SK-N-SH treated with all-trans-retinoic acid at 6 μM for 48 hours (cell line): ENCODE measurements at regions not wholly inside any gene's neighbourhood (a gene's known extent, or its start where the extent isn't known, plus 50 kb on each side); places are given as distances from the start of the nearest gene placed in this dataset.

Experiments
- ATAC-seq: fragments of 200-7000 bp; cut with Tn5 transposase; 3 replicates; pipeline ENCODE4 v1.9.1; 2020; ENCODE audit warnings: mild to moderate bottlenecking, moderate library complexity
- ARNTL ChIP-seq: fragments of 450-650 bp; formaldehyde crosslinking; IDR thresholded peaks from 2 replicates; pipeline ENCODE4 v1.5.0; 2020; ENCODE audit warnings: low read depth, mild to moderate bottlenecking, moderate library complexity, borderline replicate concordance
- BACH2 ChIP-seq: fragments of 250-450 bp; sonication (Bioruptor Pico); IDR thresholded peaks from 2 replicates; pipeline ENCODE4 v1.9.0; 2021; ENCODE audit warnings: mild to moderate bottlenecking, borderline replicate concordance
- CSDC2 ChIP-seq: fragments of 250-450 bp; sonication (Bioruptor Pico); IDR thresholded peaks from 2 replicates; pipeline ENCODE4 v1.5.0; 2020; ENCODE audit warnings: mild to moderate bottlenecking, moderate library complexity
- ESRRG ChIP-seq: fragments of 250-450 bp; sonication (Bioruptor Pico); IDR thresholded peaks from 2 replicates; pipeline ENCODE4 v1.6.1; 2021; ENCODE audit warnings: mild to moderate bottlenecking
- ISL1 ChIP-seq: fragments of 250-450 bp; sonication (Bioruptor Pico); IDR thresholded peaks from 2 replicates; pipeline ENCODE4 v2.1.2; 2022; ENCODE audit warnings: mild to moderate bottlenecking, moderate library complexity
- OSR1 ChIP-seq: fragments of 250-450 bp; sonication (Bioruptor Pico); IDR thresholded peaks from 2 replicates; pipeline ENCODE4 v1.8.0; 2022; ENCODE audit warnings: moderate library complexity, mild to moderate bottlenecking, inconsistent platforms
- PPARA ChIP-seq: fragments of 250-450 bp; sonication (Bioruptor Pico); IDR thresholded peaks from 2 replicates; pipeline ENCODE4 v1.5.0; 2020; ENCODE audit warnings: mild to moderate bottlenecking, borderline replicate concordance
- RARB ChIP-seq: fragments of 250-450 bp; sonication (Bioruptor Pico); IDR thresholded peaks from 2 replicates; pipeline ENCODE4 v1.8.0; 2021; ENCODE audit warnings: mild to moderate bottlenecking, moderate library complexity
- SNAI2 ChIP-seq: fragments of 250-450 bp; sonication (Bioruptor Pico); IDR thresholded peaks from 2 replicates; pipeline ENCODE4 v1.5.0; 2020; ENCODE audit warnings: mild to moderate bottlenecking, moderate library complexity
- TCF4 ChIP-seq: fragments of 250-450 bp; sonication (Bioruptor Pico); IDR thresholded peaks from 2 replicates; pipeline ENCODE4 v1.8.0; 2021; ENCODE audit warnings: mild to moderate bottlenecking, moderate library complexity, borderline replicate concordance
- TOX ChIP-seq: fragments of 250-450 bp; sonication (Bioruptor Pico); IDR thresholded peaks from 2 replicates; pipeline ENCODE4 v1.8.0; 2021; ENCODE audit warnings: mild to moderate bottlenecking, moderate library complexity, borderline replicate concordance
- TSHZ2 ChIP-seq: fragments of 250-450 bp; sonication (Bioruptor Pico); IDR thresholded peaks from 2 replicates; pipeline ENCODE4 v1.5.0; 2020; ENCODE audit warnings: mild to moderate bottlenecking, moderate library complexity
- ZC3H10 ChIP-seq: fragments of 250-450 bp; sonication (Bioruptor Pico); IDR thresholded peaks from 2 replicates; pipeline ENCODE4 v1.5.1; 2021; ENCODE audit warnings: mild to moderate bottlenecking, moderate library complexity
- ZFP3 ChIP-seq: fragments of 250-450 bp; sonication (Bioruptor Pico); IDR thresholded peaks from 2 replicates; pipeline ENCODE4 v1.5.0; 2020; ENCODE audit warnings: mild to moderate bottlenecking, moderate library complexity
- ZFP30 ChIP-seq: fragments of 450-650 bp; formaldehyde crosslinking; IDR thresholded peaks from 2 replicates; pipeline ENCODE4 v1.5.0; 2022; ENCODE audit warnings: mild to moderate bottlenecking, moderate library complexity
- ZNF565 ChIP-seq: fragments of 450-650 bp; formaldehyde crosslinking; conservative IDR thresholded peaks from 2 replicates; pipeline ENCODE4 v1.5.0; 2020; ENCODE audit warnings: low read depth, mild to moderate bottlenecking, moderate library complexity
- ZNF8 ChIP-seq: fragments of 450-650 bp; formaldehyde crosslinking; IDR thresholded peaks from 2 replicates; pipeline ENCODE4 v1.5.0; 2020; ENCODE audit warnings: mild to moderate bottlenecking, moderate library complexity
- TF ChIP-seq, protein P1 (sequence below): fragments of 250-450 bp; sonication (Bioruptor Pico); IDR thresholded peaks from 2 replicates; pipeline ENCODE4 v1.8.0; 2021; ENCODE audit warnings: low read depth, mild to moderate bottlenecking, moderate library complexity, borderline replicate concordance
- TF ChIP-seq, protein P2 (sequence below): fragments of 250-450 bp; sonication (Bioruptor Pico); IDR thresholded peaks from 2 replicates; pipeline ENCODE4 v1.5.1; 2021; ENCODE audit warnings: mild to moderate bottlenecking, moderate library complexity
- TF ChIP-seq, protein P3 (sequence below): fragments of 250-450 bp; sonication (Bioruptor Pico); IDR thresholded peaks from 2 replicates; pipeline ENCODE4 v1.5.1; 2020; ENCODE audit warnings: low read depth, mild to moderate bottlenecking, moderate library complexity
- TF ChIP-seq, protein P4 (sequence below): fragments of 250-450 bp; sonication (Bioruptor Pico); IDR thresholded peaks from 2 replicates; pipeline ENCODE4 v1.8.0; 2020; ENCODE audit warnings: mild to moderate bottlenecking, moderate library complexity, borderline replicate concordance

GRCh38 chr14:30156571-30156970 is 228.9 kb upstream of the PRKD1 start:
- TF ChIP-seq ZFP30 (CRISPR knock-in tag): no peak
- no peak for TF ChIP-seq OSR1 (CRISPR knock-in tag)
- TF ChIP-seq CSDC2 (CRISPR knock-in tag): no peak
- TF ChIP-seq TSHZ2 (CRISPR knock-in tag): no peak
- TF ChIP-seq ESRRG (CRISPR knock-in tag): no peak
- TF ChIP-seq SNAI2 (CRISPR knock-in tag): no peak
- TF ChIP-seq, protein P1, sequence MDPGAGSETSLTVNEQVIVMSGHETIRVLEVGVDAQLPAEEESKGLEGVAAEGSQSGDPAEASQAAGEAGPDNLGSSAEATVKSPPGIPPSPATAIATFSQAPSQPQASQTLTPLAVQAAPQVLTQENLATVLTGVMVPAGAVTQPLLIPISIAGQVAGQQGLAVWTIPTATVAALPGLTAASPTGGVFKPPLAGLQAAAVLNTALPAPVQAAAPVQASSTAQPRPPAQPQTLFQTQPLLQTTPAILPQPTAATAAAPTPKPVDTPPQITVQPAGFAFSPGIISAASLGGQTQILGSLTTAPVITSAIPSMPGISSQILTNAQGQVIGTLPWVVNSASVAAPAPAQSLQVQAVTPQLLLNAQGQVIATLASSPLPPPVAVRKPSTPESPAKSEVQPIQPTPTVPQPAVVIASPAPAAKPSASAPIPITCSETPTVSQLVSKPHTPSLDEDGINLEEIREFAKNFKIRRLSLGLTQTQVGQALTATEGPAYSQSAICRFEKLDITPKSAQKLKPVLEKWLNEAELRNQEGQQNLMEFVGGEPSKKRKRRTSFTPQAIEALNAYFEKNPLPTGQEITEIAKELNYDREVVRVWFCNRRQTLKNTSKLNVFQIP: no peak
- TF ChIP-seq ZC3H10 (CRISPR knock-in tag): no peak
- no peak for TF ChIP-seq BACH2 (CRISPR knock-in tag)
- TF ChIP-seq RARB (CRISPR knock-in tag): no peak
- TF ChIP-seq ZNF565: no peak
- no peak for TF ChIP-seq ISL1 (CRISPR knock-in tag)
- TF ChIP-seq PPARA (CRISPR knock-in tag): no peak
- no peak for ATAC-seq

DNA sequence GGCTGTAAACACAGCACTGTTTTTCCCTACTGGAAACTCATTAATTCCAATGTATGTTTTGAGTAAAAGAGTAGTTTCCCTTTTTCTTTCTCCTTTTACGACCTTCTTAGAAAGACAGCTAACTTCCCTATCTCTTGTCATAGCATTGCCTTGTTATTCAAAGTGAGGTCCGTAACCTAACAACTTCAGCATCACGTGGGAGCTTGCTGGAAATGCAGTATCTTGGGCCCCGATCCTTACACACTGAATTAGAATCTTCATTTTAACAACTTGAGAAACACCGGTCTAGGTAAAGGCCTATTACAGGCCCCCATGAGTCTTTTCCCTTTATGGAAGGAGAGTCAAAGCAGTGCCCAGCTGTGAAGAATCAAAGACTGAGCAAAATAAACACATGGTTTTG is 230.7 kb upstream of the PRKD1 start:
- no peak for TF ChIP-seq TSHZ2 (CRISPR knock-in tag)
- no peak for TF ChIP-seq CSDC2 (CRISPR knock-in tag)
- no peak for TF ChIP-seq ARNTL (CRISPR knock-in tag)
- TF ChIP-seq RARB (CRISPR knock-in tag): no peak
- TF ChIP-seq, protein P2, sequence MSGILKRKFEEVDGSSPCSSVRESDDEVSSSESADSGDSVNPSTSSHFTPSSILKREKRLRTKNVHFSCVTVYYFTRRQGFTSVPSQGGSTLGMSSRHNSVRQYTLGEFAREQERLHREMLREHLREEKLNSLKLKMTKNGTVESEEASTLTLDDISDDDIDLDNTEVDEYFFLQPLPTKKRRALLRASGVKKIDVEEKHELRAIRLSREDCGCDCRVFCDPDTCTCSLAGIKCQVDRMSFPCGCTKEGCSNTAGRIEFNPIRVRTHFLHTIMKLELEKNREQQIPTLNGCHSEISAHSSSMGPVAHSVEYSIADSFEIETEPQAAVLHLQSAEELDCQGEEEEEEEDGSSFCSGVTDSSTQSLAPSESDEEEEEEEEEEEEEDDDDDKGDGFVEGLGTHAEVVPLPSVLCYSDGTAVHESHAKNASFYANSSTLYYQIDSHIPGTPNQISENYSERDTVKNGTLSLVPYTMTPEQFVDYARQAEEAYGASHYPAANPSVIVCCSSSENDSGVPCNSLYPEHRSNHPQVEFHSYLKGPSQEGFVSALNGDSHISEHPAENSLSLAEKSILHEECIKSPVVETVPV (CRISPR knock-in tag): no peak
- no peak for TF ChIP-seq OSR1 (CRISPR knock-in tag)
- no peak for TF ChIP-seq ZFP30 (CRISPR knock-in tag)
- TF ChIP-seq ZNF565: no peak
- no peak for TF ChIP-seq ZC3H10 (CRISPR knock-in tag)
- TF ChIP-seq ISL1 (CRISPR knock-in tag): no peak
- TF ChIP-seq SNAI2 (CRISPR knock-in tag): no peak
- no peak for ATAC-seq

DNA sequence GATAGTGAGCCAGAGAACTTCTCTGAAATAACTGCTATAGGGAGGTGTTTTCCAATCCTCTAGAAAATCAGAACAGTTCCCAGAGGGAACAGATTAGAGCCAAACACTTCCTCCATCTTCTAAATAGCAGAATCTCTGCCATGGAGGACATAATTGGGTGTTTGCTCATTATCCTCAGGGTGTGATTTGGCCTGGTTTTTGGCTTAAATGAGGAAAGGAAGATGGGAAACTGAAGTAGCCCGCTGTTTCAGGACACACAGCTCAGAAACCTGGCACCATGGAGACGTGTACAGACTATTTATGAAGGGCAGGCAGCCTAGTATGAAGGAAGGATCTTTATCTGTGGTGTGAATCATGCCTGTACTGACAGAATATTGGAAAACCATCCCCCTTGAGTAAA is 231.7 kb upstream of the PRKD1 start:
- ATAC-seq: no peak
- TF ChIP-seq, protein P3, sequence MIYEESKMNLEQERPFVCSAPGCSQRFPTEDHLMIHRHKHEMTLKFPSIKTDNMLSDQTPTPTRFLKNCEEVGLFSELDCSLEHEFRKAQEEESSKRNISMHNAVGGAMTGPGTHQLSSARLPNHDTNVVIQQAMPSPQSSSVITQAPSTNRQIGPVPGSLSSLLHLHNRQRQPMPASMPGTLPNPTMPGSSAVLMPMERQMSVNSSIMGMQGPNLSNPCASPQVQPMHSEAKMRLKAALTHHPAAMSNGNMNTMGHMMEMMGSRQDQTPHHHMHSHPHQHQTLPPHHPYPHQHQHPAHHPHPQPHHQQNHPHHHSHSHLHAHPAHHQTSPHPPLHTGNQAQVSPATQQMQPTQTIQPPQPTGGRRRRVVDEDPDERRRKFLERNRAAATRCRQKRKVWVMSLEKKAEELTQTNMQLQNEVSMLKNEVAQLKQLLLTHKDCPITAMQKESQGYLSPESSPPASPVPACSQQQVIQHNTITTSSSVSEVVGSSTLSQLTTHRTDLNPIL (CRISPR knock-in tag): no peak
- TF ChIP-seq ISL1 (CRISPR knock-in tag): no peak
- no peak for TF ChIP-seq ESRRG (CRISPR knock-in tag)
- no peak for TF ChIP-seq CSDC2 (CRISPR knock-in tag)
- no peak for TF ChIP-seq ZNF8 (CRISPR knock-in tag)
- TF ChIP-seq ZFP3 (CRISPR knock-in tag): no peak

DNA sequence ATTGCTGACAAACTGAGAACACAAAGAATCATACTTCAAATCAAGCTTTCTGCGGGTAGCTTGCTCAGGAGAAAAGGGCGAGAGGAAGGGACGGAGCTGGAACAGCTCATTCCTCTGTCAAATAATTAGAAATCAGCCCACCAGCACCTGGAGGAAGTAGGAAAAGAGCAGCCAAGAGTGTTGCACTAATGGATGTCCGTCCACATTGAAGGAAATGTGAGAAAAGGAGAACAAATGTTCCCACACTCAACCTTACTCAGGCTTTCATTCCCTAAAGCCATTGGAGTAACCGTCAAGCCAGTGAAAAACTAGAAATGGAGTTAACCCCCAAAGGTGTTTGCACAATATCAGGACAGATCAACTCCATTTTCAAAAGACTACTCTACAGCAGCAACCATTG is 233.0 kb upstream of the PRKD1 start:
- no peak for ATAC-seq
- TF ChIP-seq SNAI2 (CRISPR knock-in tag): no peak
- TF ChIP-seq TOX (CRISPR knock-in tag): no peak
- no peak for TF ChIP-seq TCF4
- no peak for TF ChIP-seq ESRRG (CRISPR knock-in tag)
- TF ChIP-seq CSDC2 (CRISPR knock-in tag): no peak
- TF ChIP-seq, protein P1: no peak
- TF ChIP-seq, protein P4, sequence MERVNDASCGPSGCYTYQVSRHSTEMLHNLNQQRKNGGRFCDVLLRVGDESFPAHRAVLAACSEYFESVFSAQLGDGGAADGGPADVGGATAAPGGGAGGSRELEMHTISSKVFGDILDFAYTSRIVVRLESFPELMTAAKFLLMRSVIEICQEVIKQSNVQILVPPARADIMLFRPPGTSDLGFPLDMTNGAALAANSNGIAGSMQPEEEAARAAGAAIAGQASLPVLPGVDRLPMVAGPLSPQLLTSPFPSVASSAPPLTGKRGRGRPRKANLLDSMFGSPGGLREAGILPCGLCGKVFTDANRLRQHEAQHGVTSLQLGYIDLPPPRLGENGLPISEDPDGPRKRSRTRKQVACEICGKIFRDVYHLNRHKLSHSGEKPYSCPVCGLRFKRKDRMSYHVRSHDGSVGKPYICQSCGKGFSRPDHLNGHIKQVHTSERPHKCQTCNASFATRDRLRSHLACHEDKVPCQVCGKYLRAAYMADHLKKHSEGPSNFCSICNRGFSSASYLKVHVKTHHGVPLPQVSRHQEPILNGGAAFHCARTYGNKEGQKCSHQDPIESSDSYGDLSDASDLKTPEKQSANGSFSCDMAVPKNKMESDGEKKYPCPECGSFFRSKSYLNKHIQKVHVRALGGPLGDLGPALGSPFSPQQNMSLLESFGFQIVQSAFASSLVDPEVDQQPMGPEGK (CRISPR knock-in tag): no peak
- no peak for TF ChIP-seq ARNTL (CRISPR knock-in tag)
- TF ChIP-seq BACH2 (CRISPR knock-in tag): no peak
